DOHH2 (cell line): ENCODE measurements at regions not wholly inside any gene's neighbourhood (a gene's known extent, or its start where the extent isn't known, plus 50 kb on each side); places are given as distances from the start of the nearest gene placed in this dataset.
"Not testable (repeated sequence)": the region's sequence is repeated elsewhere in the genome, so short reads cannot be mapped to it uniquely, and the experiment has no call there.

Source experiments
- H3F3A ChIP-seq: fragments of 200-600 bp; sonication (generic), shearing (Covaris generic); 2 replicates; pipeline ENCODE4 v1.6.0; 2016; ENCODE audit warnings: antibody characterized with exemption, mild to moderate bottlenecking; ENCODE audit not compliant: control insufficient read depth, insufficient read depth
- H3K27ac ChIP-seq: fragments of 200-600 bp; sonication (generic); 2 replicates; pipeline ENCODE4 v1.5.1; 2014; ENCODE audit warnings: low read depth, mild to moderate bottlenecking, low read length, moderate library complexity
- H3K27me3 ChIP-seq: fragments of 200-600 bp; sonication (generic); 2 replicates; pipeline ENCODE4 v1.6.1; 2014; ENCODE audit warnings: mild to moderate bottlenecking, low read length, mixed read lengths; ENCODE audit not compliant: control insufficient read depth
- H3K36me3 ChIP-seq: fragments of 200-600 bp; sonication (generic); 2 replicates; pipeline ENCODE4 v1.6.1; 2014; ENCODE audit warnings: mild to moderate bottlenecking, low read length, moderate library complexity, mixed read lengths; ENCODE audit not compliant: control insufficient read depth
- H3K4me1 ChIP-seq: fragments of 200-600 bp; sonication (generic); 2 replicates; pipeline ENCODE4 v1.6.1; 2014; ENCODE audit warnings: mild to moderate bottlenecking, low read length, mixed read lengths; ENCODE audit not compliant: control insufficient read depth
- H3K4me2 ChIP-seq: fragments of 200-600 bp; sonication (generic); 2 replicates; pipeline ENCODE4 v1.6.0; 2014; ENCODE audit warnings: mild to moderate bottlenecking, low read length, moderate library complexity
- H3K4me3 ChIP-seq: fragments of 200-600 bp; sonication (generic); 2 replicates; pipeline ENCODE4 v1.5.1; 2014; ENCODE audit warnings: mild to moderate bottlenecking, low read length, mixed read lengths
- H3K79me2 ChIP-seq: fragments of 200-600 bp; sonication (generic); 2 replicates; pipeline ENCODE4 v1.6.1; 2014; ENCODE audit warnings: mild to moderate bottlenecking, low read length, mixed read lengths; ENCODE audit not compliant: control insufficient read depth
- H3K9me2 ChIP-seq: fragments of 200-600 bp; sonication (generic); replicated peaks from 2 replicates; pipeline ENCODE4 v1.6.1; 2014; ENCODE audit warnings: mild to moderate bottlenecking, low read length, mixed read lengths; ENCODE audit not compliant: control insufficient read depth
- H3K9me3 ChIP-seq: fragments of 200-600 bp; sonication (generic); 2 replicates; pipeline ENCODE4 v1.6.1; 2014; ENCODE audit warnings: antibody characterized with exemption, low read length, mixed read lengths; ENCODE audit not compliant: control insufficient read depth, insufficient read depth
- H4K20me1 ChIP-seq: fragments of 200-600 bp; sonication (generic); 2 replicates; pipeline ENCODE4 v1.6.0; 2014; ENCODE audit warnings: low read depth, mild to moderate bottlenecking, antibody characterized with exemption, low read length, moderate library complexity; ENCODE audit not compliant: control insufficient read depth, insufficient read depth
- EZH2phosphoT487 ChIP-seq: fragments of 200-600 bp; sonication (generic); IDR thresholded peaks from 2 replicates; pipeline ENCODE4 v1.6.1; 2017; ENCODE audit warnings: borderline replicate concordance, mild to moderate bottlenecking, antibody characterized with exemption, low read length, moderate library complexity, mixed read lengths
- TF ChIP-seq, protein P1 (sequence below): fragments of 200-600 bp; sonication (generic); IDR thresholded peaks from one replicate; pipeline ENCODE4 v1.5.1; 2014; ENCODE audit warnings: antibody characterized with exemption, mild to moderate bottlenecking, low read depth, low read length; ENCODE audit not compliant: poor library complexity, severe bottlenecking

DNA sequence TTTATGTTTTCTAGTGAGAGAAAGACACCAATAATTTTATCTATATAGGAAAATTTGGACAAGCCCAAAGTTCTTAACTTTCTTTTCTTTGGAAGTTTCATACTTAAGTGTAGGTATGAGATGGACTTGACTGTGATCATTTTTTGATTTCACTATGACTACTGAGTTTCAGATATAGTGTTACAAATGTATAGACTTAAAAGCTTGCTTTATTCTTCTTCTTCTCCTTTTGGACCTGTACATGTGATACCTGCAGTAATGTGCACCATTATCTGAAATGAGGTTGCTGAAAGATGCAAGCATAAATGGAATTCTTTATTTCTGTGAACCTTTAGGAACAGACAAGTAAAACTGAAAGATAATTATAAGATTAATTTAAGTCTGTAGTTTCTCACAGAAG lies 743.4 kb upstream of the AMELY start:
- Histone ChIP-seq H3K79me2 (no peaks in the 10 kb centered on the region), H3K9me3 (no peaks in the 10 kb centered on the region), H3K27ac (no peak overlapping the region), H3K4me1 (no peaks in the 10 kb centered on the region), H3K4me2 (no peak overlapping the region), H3K9me2 (no peaks in the 10 kb centered on the region), H3F3A (no peaks in the 10 kb centered on the region), H3K4me3 (no peak overlapping the region), H4K20me1 (no peaks in the 10 kb centered on the region), H3K27me3 (no peaks in the 10 kb centered on the region), H3K36me3 (no peaks in the 10 kb centered on the region)
- TF ChIP-seq EZH2phosphoT487, result no peak
- TF ChIP-seq, protein P1, sequence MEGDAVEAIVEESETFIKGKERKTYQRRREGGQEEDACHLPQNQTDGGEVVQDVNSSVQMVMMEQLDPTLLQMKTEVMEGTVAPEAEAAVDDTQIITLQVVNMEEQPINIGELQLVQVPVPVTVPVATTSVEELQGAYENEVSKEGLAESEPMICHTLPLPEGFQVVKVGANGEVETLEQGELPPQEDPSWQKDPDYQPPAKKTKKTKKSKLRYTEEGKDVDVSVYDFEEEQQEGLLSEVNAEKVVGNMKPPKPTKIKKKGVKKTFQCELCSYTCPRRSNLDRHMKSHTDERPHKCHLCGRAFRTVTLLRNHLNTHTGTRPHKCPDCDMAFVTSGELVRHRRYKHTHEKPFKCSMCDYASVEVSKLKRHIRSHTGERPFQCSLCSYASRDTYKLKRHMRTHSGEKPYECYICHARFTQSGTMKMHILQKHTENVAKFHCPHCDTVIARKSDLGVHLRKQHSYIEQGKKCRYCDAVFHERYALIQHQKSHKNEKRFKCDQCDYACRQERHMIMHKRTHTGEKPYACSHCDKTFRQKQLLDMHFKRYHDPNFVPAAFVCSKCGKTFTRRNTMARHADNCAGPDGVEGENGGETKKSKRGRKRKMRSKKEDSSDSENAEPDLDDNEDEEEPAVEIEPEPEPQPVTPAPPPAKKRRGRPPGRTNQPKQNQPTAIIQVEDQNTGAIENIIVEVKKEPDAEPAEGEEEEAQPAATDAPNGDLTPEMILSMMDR, result no peak

DNA sequence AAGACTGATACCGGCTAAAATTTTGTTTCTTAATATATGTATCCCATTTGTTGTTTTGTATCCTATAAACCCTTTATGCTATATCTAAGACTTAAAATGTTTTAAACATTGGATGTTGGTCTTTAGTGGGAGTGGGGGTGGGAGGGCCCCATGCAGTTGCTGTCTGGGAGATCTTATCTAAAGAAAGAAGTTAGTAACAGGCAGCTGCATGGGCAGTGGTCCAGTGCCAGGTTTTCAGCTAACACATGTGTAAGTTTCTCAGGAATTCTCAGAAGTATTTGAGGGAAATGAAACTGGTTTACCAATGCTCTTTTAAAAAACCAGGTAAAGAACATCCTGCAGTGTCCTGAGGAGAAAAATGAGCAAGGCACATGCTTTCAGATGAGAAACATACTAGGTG lies 738.3 kb upstream of the AMELY start:
- not testable (repeated sequence) for H4K20me1 ChIP-seq, H3F3A ChIP-seq, H3K27me3 ChIP-seq, H3K36me3 ChIP-seq, H3K9me3 ChIP-seq, H3K4me2 ChIP-seq, H3K27ac ChIP-seq, H3K79me2 ChIP-seq, H3K4me3 ChIP-seq, H3K9me2 ChIP-seq, H3K4me1 ChIP-seq
